GM21528 (cell line): ENCODE measurements at regions not wholly inside any gene's neighbourhood (a gene's known extent, or its start where the extent isn't known, plus 50 kb on each side); places are given as distances from the start of the nearest gene placed in this dataset.
"Not testable (repeated sequence)": the region's sequence is repeated elsewhere in the genome, so short reads cannot be mapped to it uniquely, and the experiment has no call there.

Source experiments
- ATAC-seq: cut with Tn5 transposase; IDR thresholded peaks from one replicate; pipeline ENCODE4 v1.9.1; 2021; ENCODE audit warnings: mild to moderate bottlenecking, moderate library complexity; ENCODE audit not compliant: unreplicated experiment, low FRiP score

DNA sequence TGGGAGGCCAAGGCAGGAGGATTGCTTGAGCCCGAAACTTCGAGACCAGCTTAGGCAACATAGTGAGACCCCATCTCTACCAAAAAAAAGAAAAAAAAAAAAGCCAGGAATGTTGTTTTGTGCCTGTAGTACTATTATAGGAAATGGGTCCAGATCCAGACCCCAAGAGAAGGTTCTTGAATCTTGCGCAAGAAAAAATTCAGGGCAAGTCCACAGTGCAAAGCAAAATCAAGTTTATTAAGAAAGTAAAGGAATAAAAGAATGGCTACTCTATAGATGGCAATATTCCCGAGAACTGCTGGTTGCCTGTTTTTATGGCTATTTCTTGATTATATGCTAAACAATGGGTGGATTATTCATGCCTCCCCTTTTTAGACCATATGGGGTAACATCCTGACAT is 51.2 kb upstream of the RDX start:
- ATAC-seq = no peak

DNA sequence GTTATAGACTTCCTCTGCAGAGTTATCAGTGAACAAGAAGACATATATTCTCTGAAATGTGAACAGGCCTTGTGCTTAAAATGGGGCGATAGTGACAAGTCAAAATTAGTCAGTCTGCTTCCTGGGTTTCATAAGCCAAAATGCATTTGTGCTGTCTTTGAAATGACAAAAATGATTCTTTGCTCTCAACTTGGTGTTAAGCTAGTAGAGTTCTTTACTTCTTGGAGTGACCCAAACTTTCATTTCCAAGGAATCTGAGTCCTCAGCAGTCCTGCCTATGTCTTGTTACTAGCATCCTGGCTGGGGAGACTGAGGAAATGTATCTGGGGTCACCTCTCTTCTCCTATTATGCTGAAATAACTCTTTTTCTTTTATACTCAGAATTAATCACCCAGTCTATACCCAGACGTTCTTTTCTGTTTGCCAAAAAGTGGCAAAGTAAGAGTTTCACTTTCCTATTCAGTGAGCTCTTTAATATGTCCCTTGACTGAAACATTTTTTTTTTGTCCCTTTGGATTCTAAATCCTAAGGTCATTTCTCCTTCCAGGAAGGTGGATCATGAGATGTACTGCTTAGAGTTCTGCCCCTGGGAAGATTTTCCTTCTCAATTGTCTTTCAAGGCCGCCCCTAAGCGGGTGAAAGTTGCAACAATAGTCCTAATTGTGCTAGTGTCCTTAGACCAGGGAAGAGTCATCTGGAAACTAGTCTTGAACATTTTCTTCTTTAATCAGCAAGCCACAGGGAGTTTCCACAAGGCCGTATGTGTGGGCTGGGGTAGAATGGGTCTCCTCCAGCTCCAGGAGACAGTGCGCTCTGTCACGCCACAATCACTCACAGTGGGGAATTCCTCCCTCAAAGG is 53.0 kb upstream of the RDX start:
- peak; percentile 82 for ATAC-seq

DNA sequence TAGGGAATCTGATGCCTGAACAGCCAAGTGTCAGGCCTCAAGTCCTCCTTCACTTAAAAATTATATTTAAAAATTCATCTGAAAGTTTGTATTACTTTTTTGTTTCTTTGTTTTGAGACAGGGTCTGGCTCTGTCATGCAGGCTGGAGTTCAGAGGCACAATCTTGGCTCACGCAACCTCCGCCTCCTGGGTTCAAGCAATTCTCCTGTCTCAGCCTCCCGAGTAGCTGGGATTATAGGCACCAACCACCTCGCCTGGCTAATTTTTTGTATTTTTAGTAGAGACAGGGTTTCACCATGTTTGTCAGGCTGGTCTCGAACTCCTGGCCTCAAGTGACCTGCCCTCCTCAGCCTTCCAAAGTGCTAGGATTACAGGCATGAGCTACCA is 53.6 kb upstream of the RDX start:
- not testable (repeated sequence) for ATAC-seq

DNA sequence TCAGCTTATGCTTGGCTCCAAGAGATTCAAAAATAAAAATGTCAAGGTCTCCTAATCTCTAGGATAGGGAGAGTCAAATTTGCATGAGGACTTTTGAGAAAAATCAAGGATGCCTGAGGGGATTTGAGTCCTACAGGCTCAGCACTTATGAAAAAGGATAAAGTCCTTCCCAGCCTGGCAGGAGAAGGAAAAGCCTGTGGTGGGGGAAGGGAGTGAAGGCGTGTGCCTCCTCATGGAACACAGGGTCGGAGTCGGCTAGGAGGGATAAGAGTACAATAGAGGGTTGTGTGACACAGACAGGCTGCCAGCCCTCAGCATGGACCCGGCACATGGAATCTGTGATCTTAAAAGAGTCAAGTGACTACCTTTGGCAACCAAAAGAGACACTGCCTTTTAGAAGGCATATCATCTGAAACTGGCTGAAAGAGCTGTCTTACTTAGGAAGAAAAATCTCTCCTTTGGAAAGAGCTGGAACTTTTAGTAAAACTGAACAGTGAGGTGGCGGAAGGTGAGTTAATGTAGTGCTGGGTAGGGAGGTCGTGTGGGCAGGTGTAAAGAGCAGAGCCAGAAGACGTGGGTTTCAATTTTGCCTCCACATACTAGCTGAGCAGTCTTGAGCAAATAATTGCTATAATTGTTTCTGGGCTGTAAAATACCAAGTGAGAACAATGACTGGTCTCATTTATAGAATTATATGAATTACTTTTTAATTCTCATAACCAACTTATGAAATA is 58.8 kb upstream of the RDX start:
- ATAC-seq = no peak

DNA sequence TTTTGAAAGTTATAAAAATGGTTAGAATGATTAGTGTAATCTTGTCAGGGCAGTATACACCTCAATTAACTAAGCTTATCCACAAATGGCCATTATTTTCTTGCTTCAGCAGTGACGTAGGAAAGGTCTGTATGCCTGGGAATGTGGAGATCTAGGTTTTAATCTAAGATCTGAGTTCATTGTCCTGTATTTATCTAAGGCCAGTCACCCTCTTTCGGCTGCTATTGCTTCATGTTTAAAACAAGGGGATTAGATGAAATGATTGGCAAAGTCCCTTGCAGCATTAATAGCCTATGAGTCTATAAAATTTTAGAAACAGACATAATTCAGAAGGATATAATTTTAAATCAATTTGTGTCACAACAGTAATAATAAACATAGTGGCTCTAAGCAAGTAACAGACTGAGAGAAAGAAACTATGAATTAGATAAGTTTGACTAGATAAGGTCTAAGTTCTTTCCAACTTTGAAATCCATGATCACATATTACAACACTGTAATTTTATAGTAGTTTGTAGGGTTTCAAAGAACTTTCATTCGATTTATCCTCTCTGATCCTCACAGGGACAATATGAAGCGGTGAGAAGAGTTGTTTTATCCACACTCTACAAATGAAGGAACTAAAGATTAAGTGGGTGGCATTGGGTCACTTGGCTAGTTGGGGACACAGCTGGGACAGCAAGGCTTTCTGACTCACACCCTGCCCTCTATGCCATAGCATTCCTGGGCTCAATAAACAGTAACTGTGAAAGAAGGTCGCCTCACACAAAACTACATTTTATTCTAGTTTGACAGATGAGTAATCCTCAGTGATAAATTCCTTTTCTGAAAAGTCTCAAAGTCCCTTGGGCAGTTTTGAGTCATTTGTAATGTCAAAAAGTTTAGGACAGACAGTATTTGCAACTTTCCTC is 60.6 kb upstream of the RDX start:
- ATAC-seq = no peak

DNA sequence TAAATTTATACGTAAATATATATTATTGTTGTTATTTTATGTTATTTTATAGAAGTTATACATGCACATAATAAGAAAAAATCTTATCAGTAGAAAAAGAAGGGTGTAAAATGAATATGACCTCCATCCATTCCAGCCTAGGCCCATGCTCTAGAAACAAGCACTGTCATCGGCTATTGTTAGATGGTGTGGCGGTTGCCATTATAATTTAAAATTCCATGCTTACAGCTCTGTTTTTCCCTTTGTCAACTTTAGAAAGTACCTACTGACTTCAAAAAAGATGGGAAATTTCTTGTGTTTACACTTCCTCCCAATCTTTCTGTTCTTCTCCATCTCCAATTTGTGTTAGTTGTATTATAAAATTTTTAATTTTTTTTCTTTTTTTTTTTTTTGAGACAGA is 61.9 kb upstream of the RDX start:
- ATAC-seq = no peak

DNA sequence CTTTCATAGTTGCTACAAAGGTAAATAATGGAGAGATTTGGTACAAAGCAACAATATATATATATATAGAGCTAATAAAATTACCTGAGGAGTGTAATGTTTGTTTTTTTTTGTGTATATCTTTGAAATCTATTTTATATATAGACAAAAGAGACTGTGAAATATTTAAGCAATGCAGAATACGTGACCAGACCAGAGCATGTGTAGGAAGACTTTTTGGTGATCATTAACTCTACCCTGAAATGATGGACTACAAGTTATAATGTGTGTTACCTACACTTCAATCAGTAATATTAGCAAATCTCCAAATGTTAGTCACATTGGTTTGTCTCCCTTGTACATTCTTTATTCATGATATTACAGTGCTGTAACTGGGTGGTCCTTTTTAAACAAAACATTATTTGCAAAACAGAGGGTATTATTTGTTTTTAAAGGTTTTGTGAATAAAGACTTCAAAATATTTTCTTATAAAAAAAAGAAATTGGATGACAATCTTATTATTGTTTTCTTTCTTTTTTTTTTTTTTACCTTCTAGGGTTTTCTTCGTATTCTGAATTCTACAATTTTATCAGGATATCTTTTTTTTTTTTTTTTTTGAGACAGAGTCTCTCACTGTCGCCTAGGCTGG is 64.5 kb upstream of the RDX start:
- not testable (repeated sequence) for ATAC-seq

DNA sequence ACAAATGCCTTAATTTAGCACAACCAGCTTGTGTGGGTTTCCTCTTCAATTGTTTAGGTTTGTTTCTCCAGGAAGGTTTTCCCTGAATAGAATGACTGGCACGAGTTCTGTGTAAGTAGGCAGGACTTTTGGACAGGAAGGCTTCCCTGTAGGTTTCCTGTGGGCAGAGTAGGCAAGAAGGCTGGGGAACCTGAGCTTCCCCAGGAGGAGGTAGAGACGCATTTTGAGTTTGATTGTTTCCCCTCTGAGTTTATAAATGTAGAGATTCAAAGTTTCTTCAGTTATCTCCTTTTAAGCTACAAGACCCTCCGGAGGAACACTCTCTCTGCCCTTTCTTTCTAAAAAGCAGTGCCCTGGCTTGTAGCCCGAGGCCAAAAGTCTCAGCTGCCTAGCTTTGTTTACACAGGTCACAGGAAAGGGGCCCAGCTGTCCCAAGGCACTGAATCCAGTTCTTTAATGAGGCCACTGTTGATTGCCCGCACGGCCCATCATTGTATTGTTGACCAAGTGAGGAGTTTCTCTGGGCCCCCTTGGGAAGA is 66.6 kb upstream of the RDX start:
- ATAC-seq = no peak

DNA sequence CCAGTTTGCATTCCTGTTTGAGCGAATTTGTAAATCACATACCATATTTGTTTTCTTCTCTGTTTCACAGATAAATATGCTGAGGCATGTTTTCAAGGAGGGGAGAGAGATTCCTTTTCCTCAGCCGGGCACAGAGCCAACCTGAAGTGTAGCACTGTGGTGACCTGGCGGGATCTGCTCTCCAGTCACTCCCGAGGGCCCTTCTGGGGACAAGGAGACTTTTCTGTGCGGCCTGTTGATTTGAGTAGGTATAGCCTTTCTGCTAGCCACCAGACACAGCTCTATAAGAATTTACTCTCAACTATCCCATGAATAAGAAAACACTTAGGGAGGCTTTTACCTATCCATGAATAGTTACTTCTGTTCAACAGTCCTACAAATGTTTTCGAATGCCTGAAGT is 63.5 kb upstream of the FDX1 start:
- ATAC-seq = no peak

DNA sequence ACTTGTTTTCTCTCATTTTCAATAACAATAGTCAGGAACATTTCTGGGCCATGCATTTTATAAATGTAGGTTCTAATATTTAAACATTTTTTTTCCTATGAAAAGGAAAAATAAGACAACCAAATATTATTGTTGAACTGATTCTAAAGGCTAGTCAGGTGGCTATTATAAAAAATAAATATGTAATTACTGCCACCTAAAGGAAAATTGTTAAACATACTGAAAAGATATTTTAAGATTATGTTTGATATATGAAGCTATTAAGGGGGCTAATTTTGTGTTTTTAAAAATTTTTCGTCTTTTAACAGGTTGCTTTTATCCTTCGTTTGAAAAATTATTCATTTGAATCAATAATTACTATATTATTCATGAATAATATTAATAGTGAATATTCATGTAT is 62.2 kb upstream of the FDX1 start:
- ATAC-seq = no peak

DNA sequence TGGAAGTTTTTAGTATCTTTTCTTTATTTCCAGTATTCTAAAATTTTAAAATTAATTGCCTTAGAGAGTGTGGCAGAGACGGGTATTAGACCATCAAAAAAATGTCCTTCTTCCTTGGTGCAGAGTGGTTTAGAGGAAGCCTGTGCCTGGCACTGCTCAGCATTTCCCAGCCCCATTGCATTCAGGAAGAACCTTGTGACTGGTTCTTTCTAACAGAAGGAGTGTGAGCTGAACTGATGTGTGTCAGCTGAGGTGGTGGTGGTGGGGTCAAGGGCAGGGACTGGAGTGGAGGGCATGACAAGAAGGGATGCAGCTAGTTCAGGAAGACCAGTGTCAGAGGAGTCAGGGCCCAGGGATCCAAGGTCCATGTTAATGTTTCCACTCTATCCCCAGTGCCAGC is 58.7 kb upstream of the FDX1 start:
- no peak for ATAC-seq

DNA sequence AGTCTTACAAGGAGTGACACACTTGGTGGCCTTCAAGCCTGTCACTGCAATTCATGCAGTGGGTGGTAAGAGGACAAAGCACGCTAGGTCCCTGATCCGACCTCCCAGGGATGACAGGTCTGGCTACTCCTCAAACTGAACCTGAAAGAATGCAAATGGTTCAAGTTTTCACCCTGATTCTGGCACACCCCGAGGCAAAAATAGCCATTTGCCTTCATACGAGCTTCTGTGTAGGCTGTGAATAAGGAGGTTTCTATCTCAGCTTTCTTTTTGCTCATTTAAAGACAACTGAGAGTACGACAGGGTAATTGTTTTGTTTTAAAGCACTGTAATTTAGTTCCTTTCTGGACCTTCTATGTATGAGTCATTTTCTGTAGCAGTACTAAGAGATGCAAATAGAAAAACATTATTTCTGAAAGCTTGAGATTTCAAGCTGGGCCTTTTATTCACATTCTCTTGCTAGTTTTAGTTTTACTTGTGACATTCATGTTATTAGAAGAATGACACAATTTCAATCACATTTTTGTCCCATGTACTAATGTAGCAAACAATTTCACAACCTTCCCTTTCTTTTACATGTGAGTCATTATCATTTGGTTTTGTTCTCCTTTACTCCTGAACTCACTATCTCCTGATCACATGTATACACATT is 56.6 kb upstream of the FDX1 start:
- ATAC-seq = peak; percentile 95

DNA sequence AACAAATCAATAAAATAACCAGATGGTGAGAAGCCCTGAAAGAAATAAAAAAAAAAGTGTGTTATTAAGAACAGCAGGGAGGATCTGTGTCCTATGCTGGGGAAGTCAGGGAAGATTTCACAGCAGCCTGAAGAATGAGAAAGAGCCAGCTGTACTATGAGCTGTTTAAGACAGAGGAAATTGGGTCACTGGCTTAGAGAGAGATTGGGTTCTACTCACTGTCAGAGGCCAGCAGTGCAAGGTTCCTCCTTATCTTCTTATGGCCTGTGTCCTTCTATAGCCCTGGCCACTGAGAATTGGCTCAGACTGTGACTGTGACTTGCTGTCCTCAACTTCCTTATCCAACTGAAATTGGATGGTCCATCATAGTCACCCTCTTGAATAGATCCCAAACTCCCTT is 54.8 kb upstream of the FDX1 start:
- no peak for ATAC-seq

DNA sequence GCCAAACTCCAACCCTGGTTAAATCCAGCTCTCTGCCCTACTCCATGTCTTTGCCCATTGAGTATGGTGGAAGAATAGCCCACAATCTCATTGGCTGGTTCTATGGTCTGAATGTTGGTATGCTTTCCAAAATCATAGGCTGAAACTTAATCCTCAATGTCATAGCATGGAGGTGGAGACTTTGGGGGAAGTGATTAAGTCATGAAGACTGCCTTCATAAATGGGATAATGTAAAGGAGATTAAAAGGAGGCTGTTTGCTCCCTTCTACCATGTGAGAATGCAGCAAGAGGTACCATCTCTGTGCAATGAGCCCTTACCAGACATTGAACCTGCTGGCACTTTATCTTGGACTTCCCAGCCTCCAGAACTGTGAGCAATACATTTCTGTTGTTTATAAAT is 54.4 kb upstream of the FDX1 start:
- no peak for ATAC-seq

DNA sequence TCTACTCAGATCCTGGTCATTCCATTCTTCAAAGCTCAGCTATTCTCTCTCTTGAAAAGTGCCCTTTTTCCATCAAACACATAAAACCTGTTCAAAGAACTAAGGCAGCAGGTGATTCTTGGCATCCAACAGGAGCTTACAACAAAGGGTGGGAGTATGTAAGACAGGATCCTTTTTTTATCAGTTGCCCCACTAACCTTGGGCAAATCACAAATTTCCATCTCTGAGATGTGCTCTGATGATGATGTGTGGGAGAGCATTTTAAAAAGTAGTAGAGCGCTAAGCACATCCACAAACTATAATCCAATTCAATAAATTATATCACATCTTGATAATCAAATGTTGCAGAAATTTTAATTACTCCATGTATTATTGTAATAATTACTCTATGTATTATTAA is 53.7 kb upstream of the FDX1 start:
- ATAC-seq = no peak

DNA sequence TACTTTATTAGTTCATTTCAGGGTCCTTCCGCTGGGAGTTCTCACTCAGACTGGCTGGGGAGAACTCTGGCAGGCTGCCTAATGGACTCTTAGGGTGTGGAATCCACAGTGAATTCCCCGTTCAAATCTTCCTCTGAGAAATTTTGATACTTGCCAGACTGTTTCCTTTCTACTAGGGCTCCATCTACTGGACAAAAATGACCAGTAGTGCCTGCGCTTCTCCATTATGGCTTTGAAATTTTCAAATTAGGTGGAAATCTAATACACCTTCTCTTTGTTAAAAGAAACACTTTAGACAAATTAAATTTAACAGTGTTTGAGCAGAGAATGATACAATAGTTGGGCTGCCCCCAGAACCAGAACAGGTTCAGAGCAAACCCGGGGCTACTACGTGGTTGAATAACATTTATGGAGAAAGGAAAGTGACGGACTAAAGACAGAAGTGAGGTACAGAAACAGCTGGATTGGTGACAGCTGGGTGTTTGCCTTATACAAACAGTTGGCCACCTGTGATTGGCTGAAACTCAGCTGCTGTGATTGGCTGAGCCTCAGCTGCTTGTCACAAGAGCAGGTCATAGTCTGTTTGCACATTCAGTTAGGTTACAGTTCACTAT is 52.9 kb upstream of the FDX1 start:
- ATAC-seq = peak; percentile 34

DNA sequence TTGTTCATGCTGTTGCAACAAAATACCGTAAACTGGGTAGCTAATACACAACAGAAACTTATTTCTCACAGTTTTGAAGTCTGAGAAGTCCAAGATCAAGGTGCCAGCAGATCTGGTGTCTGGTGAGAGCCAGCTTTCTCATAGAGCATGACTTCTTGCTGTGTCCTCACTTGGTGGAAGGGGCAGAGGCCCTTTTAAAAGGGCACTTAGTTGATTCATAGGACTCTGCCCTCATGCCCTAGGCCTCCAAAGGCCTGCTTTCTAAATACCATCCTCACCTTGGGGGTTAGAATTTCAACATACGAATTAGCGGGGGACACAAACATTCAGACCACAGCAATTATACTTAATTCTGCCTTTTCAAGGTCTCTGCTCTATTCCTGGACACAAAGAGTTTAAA is 52.3 kb upstream of the FDX1 start:
- ATAC-seq = no peak

DNA sequence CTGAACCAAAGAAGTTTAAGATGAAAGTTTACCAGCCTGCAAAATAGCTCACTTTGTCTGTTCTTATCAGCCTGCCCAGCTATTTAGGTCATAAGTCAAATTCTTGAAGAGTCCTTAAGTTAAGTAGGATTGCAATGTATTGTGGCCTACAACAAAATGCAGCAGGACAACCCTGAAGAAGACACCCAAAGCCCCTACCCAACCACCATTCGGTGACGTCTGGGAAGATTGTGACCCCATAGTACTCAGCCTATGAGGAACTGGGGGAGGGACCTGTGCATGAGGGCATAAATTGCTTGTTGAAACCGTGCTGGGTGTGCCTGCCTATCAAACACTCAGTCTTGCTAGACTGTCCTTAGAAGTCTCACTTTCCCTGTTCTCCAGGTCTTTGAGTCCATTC is 50.5 kb upstream of the FDX1 start:
- no peak for ATAC-seq

DNA sequence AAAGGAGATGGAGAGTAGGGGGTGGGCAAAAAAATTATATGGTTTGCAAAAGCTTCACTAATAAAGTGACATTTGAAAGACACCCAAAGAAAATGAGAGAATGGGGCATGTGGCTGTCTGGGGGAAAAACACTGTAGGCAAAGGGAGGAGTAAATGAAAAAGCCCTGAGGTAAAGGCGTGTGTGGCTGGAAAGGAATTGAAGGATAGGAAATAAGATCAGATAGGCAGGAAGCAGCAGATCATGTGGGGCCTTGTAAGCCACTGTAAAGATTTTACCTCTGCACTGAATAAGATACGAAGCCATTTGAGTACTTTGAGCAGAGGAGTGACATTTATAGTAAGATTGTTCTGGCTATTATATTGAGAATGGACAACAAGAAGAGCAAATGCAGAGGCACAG is 49.8 kb upstream of the FDX1 start:
- no peak for ATAC-seq
